Kidney (tissue), 13 donors: ENCODE measurements at regions not wholly inside any gene's neighbourhood (a gene's known extent, or its start where the extent isn't known, plus 50 kb on each side); places are given as distances from the start of the nearest gene placed in this dataset.

Experiments
- DNase-seq, 5 donors: peaks; one replicate each; pipeline ENCODE4 v3.0.0-alpha.2; 2013 to 2020
- FAIRE-seq: peaks from 2 replicates; lab custom pipeline; 2012; peaks lifted over from hg19 to GRCh38; lab: Jason Lieb, UNC
- H3K27ac ChIP-seq, 2 donors: one replicate each; pipeline ENCODE4 v1.7.0; 2013; ENCODE audit warnings: low read depth in 2 of 2, low read length in 2 of 2, inconsistent platforms in 1 of 2
- H3K27me3 ChIP-seq: one replicate; pipeline ENCODE4 v1.7.1; 2013; ENCODE audit warnings: low read length, inconsistent platforms; ENCODE audit not compliant: control insufficient read depth, insufficient read depth
- H3K36me3 ChIP-seq, 3 donors: one replicate each; pipeline versions ENCODE4 v1.7.0 to v1.7.1; 2013; ENCODE audit warnings: low read length in 3 of 3, control low read depth in 1 of 3, inconsistent platforms in 1 of 3; ENCODE audit not compliant: insufficient read depth in 3 of 3, control insufficient read depth in 2 of 3
- H3K4me1 ChIP-seq, 3 donors: one replicate each; pipeline versions ENCODE4 v1.7.0 to v1.7.1; 2013; ENCODE audit warnings: low read length in 3 of 3, inconsistent platforms in 1 of 3, low read depth in 1 of 3; ENCODE audit not compliant: control insufficient read depth in 2 of 3, insufficient read depth in 2 of 3
- H3K4me3 ChIP-seq, 3 donors: one replicate each; pipeline versions ENCODE4 v1.7.0 to v1.8.1; 2013; ENCODE audit warnings: low read length in 3 of 3, control low read depth in 1 of 3, inconsistent platforms in 1 of 3
- H3K9ac ChIP-seq, 3 donors: one replicate each; pipeline versions ENCODE4 v1.7.0 to v1.7.1; 2013; ENCODE audit warnings: low read length in 3 of 3, control low read depth in 1 of 3, inconsistent platforms in 1 of 3
- H3K9me3 ChIP-seq, 3 donors: one replicate each; pipeline versions ENCODE4 v1.7.0 to v1.7.1; 2013; ENCODE audit warnings: low read length in 3 of 3, control low read depth in 1 of 3, inconsistent platforms in 1 of 3; ENCODE audit not compliant: control insufficient read depth in 2 of 3, insufficient read depth in 1 of 3
- intact Hi-C: fragments of 100-400 bp; cut with DNase I; formaldehyde crosslinking; loops from one replicate; pipeline ENCODE4 v1.11.1; 2022
- TF ChIP-seq, protein P1 (sequence below): IDR thresholded peaks from 3 replicates; pipeline ENCODE4 v1.5.1; 2012; ENCODE audit warnings: mild to moderate bottlenecking, moderate library complexity, borderline replicate concordance; ENCODE audit not compliant: insufficient read depth; ENCODE audit errors: extremely low read depth
- donor health status: control.
- donor health status: control.
- donor health status: control.
- donor health status: control.
- donor health status: control.
- donor health status: DM: yes; HTN: yes; CAD: no.
- donor health status: Normal renal cell carcinoma (clear cell type).

DNA sequence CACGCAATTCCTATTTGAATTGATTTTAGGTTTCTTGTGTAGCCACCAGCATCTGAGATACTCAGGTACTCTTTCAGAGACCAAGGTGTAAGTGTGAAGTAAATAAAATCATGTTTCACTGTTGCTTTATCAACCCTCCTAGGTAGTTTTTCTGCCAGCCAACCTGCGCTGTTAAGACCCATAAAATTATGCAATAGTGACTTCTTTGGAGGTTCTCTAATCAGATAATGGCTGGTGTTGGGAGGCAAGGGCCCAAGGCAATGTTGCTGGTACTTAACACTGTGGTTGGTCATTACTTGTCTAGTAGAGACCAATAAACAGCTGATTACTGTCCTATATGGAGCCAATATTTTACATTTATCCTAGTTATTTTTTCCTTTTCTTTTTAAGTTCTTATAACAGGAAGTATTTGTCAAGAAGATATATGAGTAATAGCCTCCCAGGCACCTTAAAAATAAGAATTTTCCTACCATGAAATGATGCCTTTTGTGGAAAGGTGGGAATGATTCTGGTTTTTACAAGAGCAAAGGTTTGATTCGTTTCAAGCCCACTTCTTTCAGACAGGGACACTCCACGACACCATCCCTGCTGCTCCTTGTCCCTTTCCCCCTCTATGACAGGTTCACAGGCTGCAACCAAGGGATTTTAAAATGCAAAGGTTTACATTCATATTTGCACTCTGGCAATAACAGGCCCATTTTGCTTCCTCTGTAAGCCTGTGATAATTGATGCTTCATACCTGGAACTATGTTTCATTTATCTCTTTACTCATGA lies 259.3 kb downstream of the MEIS1 start:
- no peak for FAIRE-seq
- peak overlapping the region in 1 of 2 donors; percentile 56 for H3K27ac ChIP-seq
- H3K27me3 ChIP-seq = no peaks in the 10 kb centered on the region
- DNase-seq = no peak
- peak overlapping the region in 1 of 3 donors; percentile 40 for H3K4me3 ChIP-seq
- H3K9me3 ChIP-seq = no peaks in the 10 kb centered on the region
- no peaks in the 10 kb centered on the region for H3K36me3 ChIP-seq
- peaks cover 0 to 16% (median 0%) of the 10 kb centered on the region in 3 donors for H3K4me1 ChIP-seq
- H3K9ac ChIP-seq = peak overlapping the region in 1 of 3 donors; percentile 28
- intact Hi-C loops = loop anchor here (5.0 kb wide), 2 partner anchors 112 to 252 kb away; no protein-coding TSS in a partner anchor
- TF ChIP-seq, protein P1, sequence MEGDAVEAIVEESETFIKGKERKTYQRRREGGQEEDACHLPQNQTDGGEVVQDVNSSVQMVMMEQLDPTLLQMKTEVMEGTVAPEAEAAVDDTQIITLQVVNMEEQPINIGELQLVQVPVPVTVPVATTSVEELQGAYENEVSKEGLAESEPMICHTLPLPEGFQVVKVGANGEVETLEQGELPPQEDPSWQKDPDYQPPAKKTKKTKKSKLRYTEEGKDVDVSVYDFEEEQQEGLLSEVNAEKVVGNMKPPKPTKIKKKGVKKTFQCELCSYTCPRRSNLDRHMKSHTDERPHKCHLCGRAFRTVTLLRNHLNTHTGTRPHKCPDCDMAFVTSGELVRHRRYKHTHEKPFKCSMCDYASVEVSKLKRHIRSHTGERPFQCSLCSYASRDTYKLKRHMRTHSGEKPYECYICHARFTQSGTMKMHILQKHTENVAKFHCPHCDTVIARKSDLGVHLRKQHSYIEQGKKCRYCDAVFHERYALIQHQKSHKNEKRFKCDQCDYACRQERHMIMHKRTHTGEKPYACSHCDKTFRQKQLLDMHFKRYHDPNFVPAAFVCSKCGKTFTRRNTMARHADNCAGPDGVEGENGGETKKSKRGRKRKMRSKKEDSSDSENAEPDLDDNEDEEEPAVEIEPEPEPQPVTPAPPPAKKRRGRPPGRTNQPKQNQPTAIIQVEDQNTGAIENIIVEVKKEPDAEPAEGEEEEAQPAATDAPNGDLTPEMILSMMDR = no peak

DNA sequence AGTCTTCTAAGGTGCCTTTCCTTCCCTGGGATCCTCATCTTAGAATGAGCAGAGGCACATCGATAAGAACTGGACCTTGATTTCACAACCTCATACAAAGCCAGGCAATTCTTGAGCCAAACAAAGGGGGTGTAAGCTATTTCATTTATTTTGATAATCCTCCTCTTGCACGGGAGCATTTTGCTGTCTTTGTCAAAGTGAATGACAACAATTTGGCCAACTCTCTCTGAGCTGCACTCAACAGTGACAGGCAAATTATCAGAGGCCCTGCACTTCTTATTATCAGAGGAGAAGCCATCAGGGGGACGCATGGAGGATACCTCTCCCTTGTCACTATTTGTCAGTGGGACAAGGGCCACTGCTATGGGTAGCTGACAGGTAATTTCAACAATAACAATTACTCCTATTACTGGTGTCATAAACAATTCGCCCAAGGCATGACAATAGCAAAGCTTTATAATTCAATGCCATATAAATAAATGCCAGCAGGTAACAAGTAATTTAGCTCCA lies 260.4 kb downstream of the MEIS1 start:
- Histone ChIP-seq H3K4me1 (peaks cover 0 to 24% (median 0%) of the 10 kb centered on the region in 3 donors), H3K27me3 (no peaks in the 10 kb centered on the region), H3K9me3 (no peaks in the 10 kb centered on the region), H3K9ac (peak overlapping the region in 1 of 3 donors; percentile 15), H3K27ac (no peak overlapping the region), H3K4me3 (no peak overlapping the region), H3K36me3 (no peaks in the 10 kb centered on the region)
- DNase-seq (no peak), FAIRE-seq (no peak)
- intact Hi-C loops = no loop called here
- TF ChIP-seq, protein P1 = no peak

DNA sequence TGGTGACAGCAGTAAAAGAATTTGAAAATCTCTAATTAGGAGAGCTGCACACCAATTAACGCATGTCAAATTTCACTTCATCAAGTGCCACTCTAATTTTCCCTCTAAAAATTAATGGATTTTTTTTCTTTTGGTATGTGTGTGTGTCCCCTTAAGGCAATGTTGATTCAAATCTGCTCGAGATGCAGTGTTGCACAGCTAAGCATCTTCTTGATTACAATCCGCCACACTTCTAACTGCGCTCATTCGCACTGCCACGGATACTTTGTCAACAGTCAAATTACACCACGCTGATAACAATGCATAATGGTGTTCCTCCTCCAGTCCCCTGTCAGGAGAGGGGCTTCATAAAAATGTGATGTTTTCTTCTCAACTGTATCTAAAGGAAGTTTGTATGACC lies 261.4 kb downstream of the MEIS1 start:
- Histone ChIP-seq H3K9ac (peak overlapping the region in 1 of 3 donors; percentile 20), H3K9me3 (no peaks in the 10 kb centered on the region), H3K4me3 (no peak overlapping the region), H3K27ac (no peak overlapping the region), H3K36me3 (no peaks in the 10 kb centered on the region), H3K4me1 (peaks cover 0 to 25% (median 0%) of the 10 kb centered on the region in 3 donors), H3K27me3 (no peaks in the 10 kb centered on the region)
- TF ChIP-seq, protein P1 = no peak
- no peak for FAIRE-seq
- intact Hi-C loops = no loop called here
- DNase-seq = peak in 4 of 5 donors; percentile 47 to 83 (median 68)
